GM21515 (cell line): ENCODE measurements at regions not wholly inside any gene's neighbourhood (a gene's known extent, or its start where the extent isn't known, plus 50 kb on each side); places are given as distances from the start of the nearest gene placed in this dataset.

Source experiments
- ATAC-seq: cut with Tn5 transposase; IDR thresholded peaks from one replicate; pipeline ENCODE4 v1.9.1; 2021; ENCODE audit not compliant: unreplicated experiment

DNA sequence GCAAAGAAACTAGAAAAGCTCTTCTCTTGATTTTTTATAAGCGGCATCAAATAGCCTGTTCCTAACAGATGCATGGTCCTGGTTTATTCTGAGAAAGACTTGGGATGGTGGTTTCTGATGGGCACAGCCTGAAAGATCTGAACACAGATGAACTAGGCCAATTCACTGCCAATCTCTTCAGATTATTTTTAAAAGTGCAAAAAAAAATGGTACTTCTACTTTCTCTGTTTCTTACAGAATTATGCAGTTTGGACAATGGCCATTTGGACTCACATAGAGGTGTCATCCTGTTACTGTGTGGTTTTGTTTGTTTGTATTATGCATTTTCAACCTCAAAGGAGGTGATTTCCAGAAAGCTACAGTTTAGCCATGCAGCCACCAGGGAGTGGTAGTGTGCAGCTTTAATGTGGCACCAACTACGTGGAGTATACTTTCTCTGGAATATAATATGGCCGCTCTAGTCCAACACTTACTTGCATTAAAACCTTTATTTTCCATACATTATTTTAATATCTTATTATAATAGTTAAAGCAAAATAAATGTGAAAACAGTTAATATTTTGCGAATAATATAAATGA is 469.8 kb upstream of the KIRREL3 start:
- ATAC-seq: peak; percentile 61

DNA sequence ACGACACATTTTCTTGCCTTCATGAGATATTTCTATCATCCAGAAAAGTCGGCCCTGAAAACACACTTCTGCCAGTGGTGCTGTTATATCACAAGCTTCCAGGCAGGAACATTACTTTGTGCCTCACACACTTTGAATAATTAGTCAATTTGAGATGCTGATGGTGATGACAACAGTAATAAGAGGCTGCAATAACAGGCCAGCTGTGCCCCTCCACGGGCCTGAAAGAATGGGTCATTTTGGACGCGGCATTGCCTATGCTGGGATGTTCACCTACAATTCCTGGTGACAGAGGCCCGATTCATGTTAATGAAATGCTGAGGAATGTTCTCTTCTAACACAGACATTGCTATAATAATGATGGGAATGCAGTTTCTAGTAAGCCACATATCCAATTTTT is 463.8 kb upstream of the KIRREL3 start:
- no peak for ATAC-seq

DNA sequence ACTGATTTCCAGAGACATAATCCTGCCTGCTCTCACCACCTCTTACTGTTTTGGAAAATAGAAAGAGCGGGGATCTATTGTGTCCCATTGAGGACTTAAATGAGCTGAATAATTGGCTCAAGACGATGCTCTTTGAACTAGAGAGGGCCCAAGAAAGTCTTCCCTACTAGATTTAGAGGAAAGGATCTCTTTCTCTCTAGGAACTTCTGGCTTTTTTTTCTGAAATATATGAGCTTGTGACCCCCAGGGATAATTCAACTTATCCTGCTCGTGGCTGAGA is 461.4 kb upstream of the KIRREL3 start:
- no peak for ATAC-seq

DNA sequence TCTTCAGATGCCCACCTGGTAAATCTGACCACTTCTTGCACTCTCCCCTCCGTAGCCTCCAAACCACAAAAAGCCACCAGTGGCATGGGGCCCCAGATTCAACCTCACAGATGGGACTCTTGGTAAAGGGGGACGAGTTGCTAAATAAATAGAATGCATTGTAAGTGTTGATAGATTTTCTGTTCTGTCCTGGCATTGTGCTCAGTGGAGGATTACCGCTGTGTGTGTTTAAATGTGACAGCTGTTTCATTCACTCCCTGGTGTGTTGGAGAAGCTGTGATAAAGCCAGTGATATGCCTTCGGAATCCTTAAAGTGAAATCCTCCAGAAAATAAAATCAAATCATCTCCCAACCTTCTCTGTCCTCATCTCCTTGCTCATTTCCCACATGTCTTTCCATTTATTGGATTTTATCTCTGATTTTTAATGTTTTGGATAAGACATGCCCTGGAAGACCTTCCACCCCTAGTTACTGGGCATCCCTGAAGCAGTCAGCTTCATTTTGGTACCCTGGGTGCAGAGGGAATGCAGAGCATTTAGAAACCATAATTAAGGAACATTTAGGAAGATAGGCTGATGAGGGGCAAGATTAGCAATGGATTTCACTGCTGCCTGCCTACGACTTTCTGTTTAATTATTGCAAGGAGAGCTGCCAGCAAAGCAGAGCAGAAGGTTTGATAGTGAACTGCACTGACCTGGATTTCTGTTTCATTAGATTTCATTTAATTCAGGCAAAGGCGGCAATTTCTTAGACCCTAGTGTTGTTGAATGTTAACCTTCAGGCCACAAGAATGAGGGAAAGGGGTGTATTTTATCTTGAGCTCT is 460.9 kb upstream of the KIRREL3 start:
- no peak for ATAC-seq

DNA sequence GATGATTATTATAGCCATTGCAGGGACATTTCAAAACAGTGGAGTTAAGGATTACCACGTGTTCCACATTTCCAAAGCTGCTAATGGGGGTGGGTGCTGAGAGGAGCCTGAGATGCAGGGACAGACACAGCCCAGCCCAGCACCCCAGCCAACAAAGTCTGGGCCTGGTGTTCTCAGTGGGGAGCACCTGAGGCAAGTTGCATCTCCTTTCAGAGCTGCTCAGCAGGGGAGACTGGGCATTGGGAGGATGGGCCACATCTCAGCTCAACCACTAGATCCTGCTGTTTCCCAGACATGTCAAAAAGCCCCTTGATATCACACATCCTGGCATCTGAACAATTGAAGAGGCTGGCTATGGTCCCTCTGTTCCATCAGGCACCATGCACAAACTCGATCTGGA is 458.0 kb upstream of the KIRREL3 start:
- ATAC-seq: no peak

DNA sequence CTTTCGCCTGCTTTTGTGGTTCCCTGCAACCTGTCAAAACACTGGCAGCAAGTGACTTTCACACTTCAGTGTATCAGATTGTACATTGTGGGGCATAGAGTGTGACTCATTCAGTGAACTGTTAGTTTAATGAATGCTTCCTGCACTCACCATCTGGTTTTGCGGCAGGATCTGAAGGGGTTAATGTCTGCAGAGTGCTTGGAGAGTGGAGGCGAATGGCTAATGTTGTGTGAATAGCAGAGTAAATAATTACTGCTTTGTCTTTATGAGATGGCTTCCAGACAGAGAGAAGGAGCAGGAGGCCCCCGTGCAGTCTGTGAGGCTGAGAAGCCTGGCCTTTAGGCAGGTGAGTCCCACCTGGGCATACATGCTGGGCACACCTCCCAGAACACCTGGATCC is 454.3 kb upstream of the KIRREL3 start:
- ATAC-seq: no peak

DNA sequence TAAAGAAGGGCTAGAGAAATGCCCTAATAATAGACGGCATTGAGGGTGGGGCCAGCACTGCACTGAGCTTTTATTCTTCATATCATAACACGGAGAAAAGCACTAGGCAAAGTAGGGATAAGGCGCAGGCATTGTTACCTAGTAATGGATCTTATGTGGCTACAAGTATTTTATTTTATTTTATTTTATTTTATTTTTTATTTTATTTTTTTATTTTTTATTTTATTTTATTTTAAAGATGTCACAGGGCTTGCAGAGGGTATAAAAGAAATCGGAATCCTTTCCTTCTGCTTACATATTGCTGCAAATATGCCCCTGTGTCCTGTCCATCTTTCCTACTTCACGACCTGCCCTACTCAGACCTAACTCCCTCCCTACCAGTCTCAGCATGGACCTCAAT is 452.0 kb upstream of the KIRREL3 start:
- ATAC-seq: no peak

DNA sequence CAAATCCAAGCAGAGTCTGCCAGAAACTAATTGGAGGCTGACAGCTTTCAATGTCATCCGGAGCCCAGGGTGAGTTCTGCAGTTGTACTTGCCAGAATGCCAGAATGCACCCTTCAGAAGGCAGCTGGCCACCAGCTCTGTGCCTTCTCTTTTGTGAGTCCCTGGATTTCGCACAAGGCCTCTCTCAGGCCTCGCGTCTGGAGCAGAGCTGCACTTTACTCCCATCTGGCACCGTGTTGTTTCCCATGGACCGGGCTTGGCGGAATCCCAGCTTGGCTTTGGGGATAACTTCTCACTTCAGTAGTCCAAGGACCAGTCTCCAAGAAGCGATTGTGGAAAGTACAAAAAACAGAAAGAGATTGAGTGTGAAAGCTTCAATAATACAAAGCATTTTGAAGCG is 451.3 kb upstream of the KIRREL3 start:
- no peak for ATAC-seq

DNA sequence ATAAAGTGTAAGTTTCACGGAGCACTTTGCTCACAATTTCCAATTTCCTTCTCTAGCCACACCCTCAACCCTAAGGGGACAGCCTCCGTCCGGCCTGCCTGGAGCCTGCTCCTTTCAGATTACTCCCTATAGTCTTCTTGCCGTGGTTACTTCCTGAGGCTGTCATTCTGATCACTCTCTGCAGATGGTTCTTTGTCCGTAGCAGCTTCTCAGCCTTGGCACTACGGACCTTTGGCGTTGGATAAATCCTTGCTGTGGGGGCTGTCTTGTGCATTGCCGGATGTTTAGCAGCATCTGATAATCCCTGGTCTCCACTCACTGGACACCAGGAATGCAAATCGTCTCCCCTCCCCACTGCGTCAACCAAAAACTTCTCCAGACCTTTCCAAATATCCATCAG is 447.5 kb upstream of the KIRREL3 start:
- ATAC-seq: no peak

DNA sequence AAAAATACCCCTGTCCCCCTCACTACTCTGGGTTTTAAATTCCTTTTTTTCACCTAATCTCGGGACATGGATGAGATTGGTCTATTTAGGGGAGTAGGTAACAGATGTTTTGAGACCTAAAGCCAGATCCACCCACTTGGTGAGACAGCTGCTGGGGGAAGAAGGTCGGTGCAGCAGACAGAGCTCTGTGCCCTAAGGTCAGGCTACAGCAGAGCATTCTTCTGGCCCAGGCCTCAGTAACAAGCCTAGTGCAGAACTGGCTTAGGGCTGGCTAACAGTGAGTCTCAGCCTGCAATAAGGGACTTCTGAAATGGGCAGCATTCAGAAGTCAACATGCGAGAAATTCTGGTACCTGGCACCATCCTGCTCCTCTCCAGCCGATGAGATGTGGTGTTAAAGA is 444.9 kb upstream of the KIRREL3 start:
- ATAC-seq: no peak

DNA sequence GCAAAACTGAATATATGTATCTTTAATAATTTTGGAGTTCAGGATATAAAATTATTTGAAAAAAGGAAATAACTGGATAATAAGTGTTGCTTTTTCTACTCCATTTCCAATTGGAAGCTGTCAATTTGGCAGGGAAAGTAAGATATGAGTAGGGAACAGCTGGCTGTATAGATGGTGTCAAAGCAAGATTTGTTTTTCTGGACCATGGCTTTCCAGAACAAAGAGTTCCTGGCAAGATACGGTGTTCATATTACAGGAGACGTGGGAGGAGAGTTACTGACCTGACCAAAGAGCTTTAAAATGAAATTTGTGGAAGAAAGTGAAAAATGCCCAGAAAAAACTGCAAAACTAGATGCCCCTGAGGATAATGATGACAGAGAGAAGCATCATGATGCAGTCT is 442.7 kb upstream of the KIRREL3 start:
- ATAC-seq: no peak

DNA sequence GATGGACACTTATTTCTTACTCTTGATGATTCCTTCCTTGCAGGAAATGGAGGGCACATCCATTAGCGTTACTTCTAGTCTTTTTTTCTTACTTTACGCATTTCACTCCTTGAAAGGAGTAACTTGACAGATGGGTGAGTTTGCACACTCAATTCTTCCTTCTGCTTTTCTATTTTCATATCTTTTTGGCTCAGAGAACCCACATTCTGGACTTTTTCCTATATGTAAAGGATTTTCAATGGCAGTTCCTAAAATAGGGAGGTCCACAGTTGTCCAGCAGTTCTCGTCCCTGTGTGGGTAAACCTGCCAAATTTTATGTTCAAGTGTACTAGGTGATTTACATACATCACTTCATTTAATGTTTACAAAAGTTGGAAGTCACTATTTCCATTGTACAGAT is 440.0 kb upstream of the KIRREL3 start:
- ATAC-seq: no peak

DNA sequence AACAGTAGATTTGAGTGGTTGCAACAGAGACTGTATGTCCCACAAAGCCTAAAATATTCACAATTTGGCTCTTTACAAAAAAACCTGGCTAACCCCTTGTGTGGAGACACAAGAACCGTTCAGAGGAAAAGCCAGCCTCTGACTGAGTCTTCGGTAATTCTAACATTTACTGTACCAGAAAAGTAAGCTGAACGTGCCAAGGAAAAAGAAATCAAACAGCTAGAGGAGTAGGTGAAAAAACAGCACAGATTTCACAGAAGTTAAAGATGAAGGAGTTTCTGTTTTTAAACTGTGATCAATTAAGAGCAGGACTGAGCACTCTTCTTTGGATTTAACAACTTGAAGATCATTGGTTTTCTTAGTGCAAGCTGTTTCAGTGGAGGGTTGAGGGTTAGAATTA is 424.7 kb upstream of the KIRREL3 start:
- no peak for ATAC-seq

DNA sequence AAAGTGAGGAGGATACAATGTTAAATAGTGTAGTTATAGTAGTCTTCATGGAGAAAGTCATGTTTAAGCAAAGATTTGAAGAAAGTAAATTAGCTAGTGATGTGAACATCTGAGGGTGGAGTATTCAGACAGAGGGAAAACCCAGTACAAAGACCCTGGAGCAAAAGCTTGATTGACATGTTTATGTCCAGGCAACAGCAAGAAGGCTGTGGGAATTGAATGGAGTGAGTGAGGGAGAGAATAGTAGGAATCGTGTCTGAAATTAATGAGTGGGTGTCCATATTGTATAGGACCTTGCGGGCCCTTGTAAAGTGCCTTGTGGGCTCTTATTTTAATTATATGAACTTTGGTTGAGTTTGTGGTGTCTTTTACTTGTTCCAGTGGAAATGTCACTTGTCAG is 424.1 kb upstream of the KIRREL3 start:
- ATAC-seq: no peak

DNA sequence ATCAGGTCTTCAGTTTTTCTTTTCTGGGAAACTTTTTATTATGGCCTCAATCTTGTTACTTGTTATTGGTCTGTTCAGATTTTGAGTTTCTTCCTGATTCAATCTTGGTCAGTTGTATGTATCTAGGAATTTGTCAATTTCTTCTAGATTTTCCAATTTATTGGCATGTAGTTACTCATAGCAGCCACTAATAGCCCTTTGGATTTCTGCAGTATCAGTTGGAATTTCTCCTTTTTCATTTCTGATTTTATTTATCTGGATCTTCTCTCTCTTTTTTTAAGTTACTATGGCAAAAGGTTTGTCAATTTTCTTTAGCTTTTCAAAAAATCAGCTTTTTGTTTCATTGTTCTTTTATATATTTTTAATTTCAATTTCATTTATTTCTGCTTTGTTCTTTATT is 419.6 kb upstream of the KIRREL3 start:
- ATAC-seq: no peak

DNA sequence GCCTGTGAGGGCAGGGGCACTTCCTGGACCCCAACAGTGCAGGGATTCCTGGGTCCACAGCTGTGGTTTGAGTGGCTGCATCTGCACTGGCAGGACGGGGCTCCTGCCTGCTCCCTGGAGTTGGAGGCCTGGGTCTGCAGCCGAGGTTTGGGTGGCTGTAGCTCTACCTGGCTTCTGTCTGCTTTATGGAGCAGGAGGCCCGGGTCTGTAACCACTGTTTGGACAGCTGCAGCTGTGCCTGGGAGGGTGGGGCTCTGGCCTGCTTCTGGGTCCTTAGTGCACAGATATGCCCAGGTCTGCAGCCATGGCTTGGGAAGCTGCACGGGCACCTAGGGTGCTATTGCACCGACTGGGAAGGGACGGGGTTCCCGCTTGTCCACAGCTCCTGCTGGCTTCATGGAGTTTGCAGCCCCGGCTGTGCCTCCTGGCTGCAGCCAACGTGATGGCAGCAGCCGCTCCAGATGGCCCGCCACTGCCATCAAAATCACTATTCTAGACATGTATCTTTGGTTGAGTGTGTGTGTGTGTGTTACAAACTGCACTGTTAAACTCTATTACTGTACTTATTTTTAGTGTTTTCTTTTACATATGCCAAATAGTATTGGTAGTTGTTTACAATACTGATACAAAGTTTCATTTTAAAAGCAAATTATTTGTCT is 412.3 kb upstream of the KIRREL3 start:
- no peak for ATAC-seq

DNA sequence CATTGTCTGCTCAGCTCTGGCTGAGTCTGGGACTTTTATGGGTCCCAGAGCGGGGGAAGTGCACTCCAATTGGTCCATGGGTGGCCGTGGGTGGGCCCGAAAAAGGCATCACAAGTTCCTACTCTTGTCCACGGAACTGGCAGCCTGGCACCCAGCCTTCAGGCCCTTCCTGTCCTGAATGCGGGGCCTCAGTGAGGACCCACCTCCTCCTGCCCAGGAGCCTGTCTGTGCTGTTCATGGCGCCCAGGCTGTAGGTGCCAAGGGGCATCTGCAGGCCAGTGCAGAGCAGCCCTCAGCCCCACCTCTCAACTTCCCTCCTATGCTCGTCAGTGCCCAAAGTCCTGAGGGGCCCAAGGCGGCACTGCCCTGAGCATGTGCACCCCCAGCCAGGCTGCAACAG is 411.7 kb upstream of the KIRREL3 start:
- no peak for ATAC-seq

DNA sequence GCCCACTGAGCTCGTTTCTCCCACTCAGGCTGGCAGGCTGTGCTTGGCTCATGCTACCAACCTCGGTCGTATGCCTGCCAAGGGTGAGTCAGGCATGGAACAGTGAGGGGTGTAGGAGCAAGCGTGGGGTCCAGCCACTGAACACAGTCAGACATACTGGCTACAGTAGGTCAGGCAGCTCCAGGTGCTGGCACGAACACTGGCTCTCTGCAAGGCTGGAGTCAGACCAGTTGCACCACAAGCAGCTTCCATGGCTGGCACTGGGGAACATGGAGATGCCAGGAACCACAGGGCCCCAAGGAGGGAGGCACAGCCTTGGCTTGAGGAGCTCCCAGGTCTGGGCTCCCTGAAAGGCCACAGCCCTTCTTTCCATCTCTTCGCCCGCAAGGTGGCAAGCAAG is 410.7 kb upstream of the KIRREL3 start:
- ATAC-seq: no peak

DNA sequence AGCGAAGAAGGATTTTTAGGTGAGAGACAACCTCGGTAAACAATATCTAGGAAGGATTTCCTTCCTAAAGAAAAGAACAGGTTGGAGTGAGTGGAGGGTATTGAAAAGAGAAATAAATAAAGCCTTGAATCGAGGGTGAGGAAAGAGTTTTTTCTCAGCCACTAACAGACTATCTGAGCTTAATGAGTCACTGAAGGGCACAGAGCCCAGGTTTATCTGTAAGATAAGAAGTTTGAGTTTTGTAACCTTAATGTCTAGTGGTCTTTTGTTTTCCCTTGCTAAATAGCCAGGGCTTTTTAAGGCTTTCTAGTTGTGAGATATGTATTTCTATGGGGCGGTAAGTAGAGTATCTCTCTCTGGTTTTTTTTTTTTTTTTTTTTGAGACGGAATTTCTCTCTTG is 394.5 kb upstream of the KIRREL3 start:
- no peak for ATAC-seq

DNA sequence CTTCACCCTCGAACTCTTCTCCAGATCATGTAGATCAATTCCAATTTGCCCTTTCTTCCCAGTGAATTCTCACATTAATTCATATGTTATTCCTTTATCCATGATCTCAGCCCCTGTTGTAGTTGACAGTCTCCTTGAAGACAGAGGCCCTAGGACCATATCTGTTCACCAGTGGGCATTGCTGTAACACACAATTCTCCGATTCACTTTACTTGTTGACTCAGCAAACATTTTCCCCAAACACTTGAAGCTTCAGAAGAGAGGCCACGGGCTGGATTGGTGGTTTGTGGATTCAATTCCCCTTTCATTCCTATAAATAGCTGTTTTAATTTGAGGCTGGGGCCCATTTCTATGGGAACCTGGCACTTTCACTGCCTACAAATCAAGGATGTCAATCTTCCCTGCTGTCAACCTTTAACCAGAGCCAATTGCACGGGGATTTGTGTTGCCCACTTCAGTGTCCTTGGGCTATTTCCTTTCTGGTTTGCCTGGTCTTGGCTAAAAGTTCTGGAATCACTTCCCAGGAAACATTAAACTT is 393.0 kb upstream of the KIRREL3 start:
- ATAC-seq: no peak

DNA sequence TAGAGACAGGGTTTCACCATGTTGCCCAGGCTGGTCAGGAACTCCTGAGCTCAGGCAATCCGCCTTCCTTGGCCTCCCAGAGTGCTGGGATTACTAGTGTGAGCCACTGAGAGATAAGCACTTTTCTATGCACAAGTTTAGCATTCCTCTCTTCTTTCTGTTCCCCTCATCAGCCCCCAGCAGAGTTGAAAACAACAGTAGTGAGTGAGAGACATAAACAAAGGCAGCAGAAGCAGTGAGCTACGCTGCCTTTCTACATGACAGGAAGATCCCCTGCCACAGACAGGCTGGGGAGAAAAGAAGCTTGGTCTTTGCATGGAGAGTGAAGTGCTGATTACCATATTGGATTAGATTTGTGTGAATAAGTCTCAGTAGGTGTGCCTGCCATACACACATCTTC is 392.0 kb upstream of the KIRREL3 start:
- no peak for ATAC-seq

DNA sequence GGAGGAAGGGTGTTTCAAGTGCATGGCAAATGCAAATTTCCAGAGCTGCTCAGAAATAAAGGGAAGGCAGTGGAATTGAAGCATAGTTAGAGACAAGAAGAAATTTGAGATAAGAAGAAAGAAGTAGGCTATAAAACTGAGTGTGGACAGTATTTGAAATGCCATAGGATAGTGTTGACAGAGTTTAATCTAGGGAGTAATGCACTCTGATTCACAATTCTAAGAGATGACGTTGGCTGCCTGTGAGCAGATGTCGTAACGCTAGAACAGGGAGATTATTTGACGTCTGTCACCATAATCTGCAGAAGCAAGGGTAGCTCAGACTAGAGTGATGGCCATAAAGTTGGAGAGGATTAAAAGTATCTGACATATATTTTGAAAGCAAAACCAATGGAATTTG is 389.9 kb upstream of the KIRREL3 start:
- ATAC-seq: no peak
